ENCODE measurements at regions not wholly inside any gene's neighbourhood (a gene's known extent, or its start where the extent isn't known, plus 50 kb on each side); places are given as distances from the start of the nearest gene placed in this dataset.

GRCh38 chr5:32520972-32521371 lies 64.4 kb upstream of the SUB1 start:
- Histone ChIP-seq H3K27me3 (replicated peaks in 2 of 5; ENCODE audit: control insufficient read depth in 4 of 5, insufficient read depth in 5 of 5, low read length in 4 of 5) (no peaks in the 10 kb centered on the region), H3K4me3 (ENCODE audit: control insufficient read depth in 1 of 7, extremely low read depth in 1 of 7, insufficient read depth in 4 of 7, low read depth in 2 of 7, low read length in 6 of 7) (no peak overlapping the region), H3K4me1 (ENCODE audit: control extremely low read depth in 1 of 4, control insufficient read depth in 4 of 4, insufficient read depth in 4 of 4, low read length in 3 of 4) (no peaks in the 10 kb centered on the region), H3K36me3 (ENCODE audit: control insufficient read depth in 4 of 4, insufficient read depth in 4 of 4, low read length in 3 of 4) (no peaks in the 10 kb centered on the region), H3K9me3 (ENCODE audit: control extremely low read depth in 1 of 5, control insufficient read depth in 4 of 5, insufficient read depth in 2 of 5, low read depth in 1 of 5, low read length in 4 of 5) (peaks cover 0 to 2% (median 0%) of the 10 kb centered on the region in 5 experiments), H3K27ac (ENCODE audit: insufficient read depth in 1 of 2, low read depth in 1 of 2, low read length in 2 of 2, poor library complexity in 1 of 2, severe bottlenecking in 2 of 2) (no peak overlapping the region)
- ChIA-PET POLR2A (no interaction called here), CTCF (interaction anchor here (0.9 kb wide), 1 partner anchor 14 kb away, joined by 3 read pairs; no protein-coding TSS in a partner anchor)
- WGBS (ENCODE audit: insufficient coverage) = 100% methylated on average over 3 of the region's 4 CpGs
- DNase-seq = no peak

DNA sequence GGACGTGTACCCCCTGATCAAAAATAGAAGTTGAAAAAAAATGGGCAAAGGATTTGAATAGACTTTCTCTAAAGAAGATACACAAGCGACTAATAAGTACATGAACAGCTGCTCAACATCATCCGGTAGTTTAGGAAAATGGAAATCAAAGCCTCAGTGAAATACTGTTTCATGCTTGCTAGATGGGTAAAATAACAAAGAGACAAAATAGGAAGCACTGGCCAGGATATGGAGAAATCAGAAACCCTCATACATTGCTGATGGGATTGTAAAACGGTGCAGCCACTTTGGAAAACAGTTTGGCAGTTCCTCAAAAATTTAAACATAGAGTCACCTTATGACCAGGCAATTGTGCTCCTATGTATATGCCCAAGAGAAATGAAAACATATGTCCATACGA lies 65.0 kb upstream of the SUB1 start:
- POLR2A ChIA-PET = no interaction called here
- Histone ChIP-seq H3K9me3 (ENCODE audit: control extremely low read depth in 1 of 5, control insufficient read depth in 4 of 5, insufficient read depth in 2 of 5, low read depth in 1 of 5, low read length in 4 of 5) (peaks cover 0 to 2% (median 0%) of the 10 kb centered on the region in 5 experiments), H3K36me3 (ENCODE audit: control insufficient read depth in 4 of 4, insufficient read depth in 4 of 4, low read length in 3 of 4) (no peaks in the 10 kb centered on the region), H3K4me3 (ENCODE audit: control insufficient read depth in 1 of 7, extremely low read depth in 1 of 7, insufficient read depth in 4 of 7, low read depth in 2 of 7, low read length in 6 of 7) (no peak overlapping the region), H3K27me3 (replicated peaks in 2 of 5; ENCODE audit: control insufficient read depth in 4 of 5, insufficient read depth in 5 of 5, low read length in 4 of 5) (no peaks in the 10 kb centered on the region), H3K27ac (ENCODE audit: insufficient read depth in 1 of 2, low read depth in 1 of 2, low read length in 2 of 2, poor library complexity in 1 of 2, severe bottlenecking in 2 of 2) (no peak overlapping the region), H3K4me1 (ENCODE audit: control extremely low read depth in 1 of 4, control insufficient read depth in 4 of 4, insufficient read depth in 4 of 4, low read length in 3 of 4) (no peaks in the 10 kb centered on the region)
- no peak for DNase-seq
- 31% methylated on average over 4 of the region's 5 CpGs for WGBS (ENCODE audit: insufficient coverage)
- CTCF ChIA-PET = no interaction called here

- DNase-seq = no peak
- ChIA-PET POLR2A (no interaction called here), CTCF (no interaction called here)
Measured at GRCh38 chr5:32519508-32519907, 65.8 kb upstream of the SUB1 start.

DNA sequence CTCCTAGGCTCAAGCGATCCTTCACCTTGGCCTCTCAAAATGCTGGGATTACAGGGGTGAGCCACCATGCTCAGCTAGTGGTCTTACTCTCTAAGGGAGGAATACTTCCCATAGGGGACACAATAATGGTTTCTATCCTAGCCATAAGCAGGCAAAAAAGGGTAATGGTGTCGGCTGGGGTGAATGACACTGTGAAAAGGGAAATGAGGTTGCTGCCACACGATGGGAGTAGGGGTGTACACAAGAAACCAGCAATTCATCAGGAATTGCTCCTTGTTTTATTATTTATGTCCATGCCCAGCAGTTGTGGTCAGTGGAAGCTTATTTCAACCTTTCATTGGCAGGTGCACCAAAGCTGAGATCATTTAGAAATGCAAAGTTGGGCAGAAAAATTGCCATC lies 70.3 kb upstream of the ZFR start:
- no peaks in the 10 kb centered on the region for H3K27me3 ChIP-seq (replicated peaks in 2 of 5; ENCODE audit: control insufficient read depth in 4 of 5, insufficient read depth in 5 of 5, low read length in 4 of 5)
- peaks cover 0 to 2% (median 0%) of the 10 kb centered on the region in 5 experiments for H3K9me3 ChIP-seq (ENCODE audit: control extremely low read depth in 1 of 5, control insufficient read depth in 4 of 5, insufficient read depth in 2 of 5, low read depth in 1 of 5, low read length in 4 of 5)
- no peak overlapping the region for H3K27ac ChIP-seq (ENCODE audit: insufficient read depth in 1 of 2, low read depth in 1 of 2, low read length in 2 of 2, poor library complexity in 1 of 2, severe bottlenecking in 2 of 2)
- no peak for DNase-seq
- WGBS (ENCODE audit: insufficient coverage) = 50% methylated on average over 2 of the region's 3 CpGs
- H3K4me1 ChIP-seq (ENCODE audit: control extremely low read depth in 1 of 4, control insufficient read depth in 4 of 4, insufficient read depth in 4 of 4, low read length in 3 of 4) = no peaks in the 10 kb centered on the region
- H3K4me3 ChIP-seq (ENCODE audit: control insufficient read depth in 1 of 7, extremely low read depth in 1 of 7, insufficient read depth in 4 of 7, low read depth in 2 of 7, low read length in 6 of 7) = no peak overlapping the region
- ChIA-PET POLR2A (interaction anchor here (0.9 kb wide), 1 partner anchor 70 kb away, joined by 3 read pairs; the partner anchor contains the start of gene SUB1), CTCF (interaction anchor here (1.3 to 1.4 kb wide), 2 partner anchors 9 to 19 kb away, joined by 3 to 6 read pairs; no protein-coding TSS in a partner anchor)
- no peaks in the 10 kb centered on the region for H3K36me3 ChIP-seq (ENCODE audit: control insufficient read depth in 4 of 4, insufficient read depth in 4 of 4, low read length in 3 of 4)

More at GRCh38 chr5:32519508-32519907, 65.8 kb upstream of the SUB1 start:
- Histone ChIP-seq H3K27ac (ENCODE audit: insufficient read depth in 1 of 2, low read depth in 1 of 2, low read length in 2 of 2, poor library complexity in 1 of 2, severe bottlenecking in 2 of 2) (no peak overlapping the region), H3K9me3 (ENCODE audit: control extremely low read depth in 1 of 5, control insufficient read depth in 4 of 5, insufficient read depth in 2 of 5, low read depth in 1 of 5, low read length in 4 of 5) (peaks cover 0 to 2% (median 0%) of the 10 kb centered on the region in 5 experiments), H3K27me3 (replicated peaks in 2 of 5; ENCODE audit: control insufficient read depth in 4 of 5, insufficient read depth in 5 of 5, low read length in 4 of 5) (no peaks in the 10 kb centered on the region), H3K4me1 (ENCODE audit: control extremely low read depth in 1 of 4, control insufficient read depth in 4 of 4, insufficient read depth in 4 of 4, low read length in 3 of 4) (no peaks in the 10 kb centered on the region), H3K36me3 (ENCODE audit: control insufficient read depth in 4 of 4, insufficient read depth in 4 of 4, low read length in 3 of 4) (no peaks in the 10 kb centered on the region), H3K4me3 (ENCODE audit: control insufficient read depth in 1 of 7, extremely low read depth in 1 of 7, insufficient read depth in 4 of 7, low read depth in 2 of 7, low read length in 6 of 7) (no peak overlapping the region)
- WGBS (ENCODE audit: insufficient coverage) = no CpG with 5 or more reads among the region's 3 CpGs

DNA sequence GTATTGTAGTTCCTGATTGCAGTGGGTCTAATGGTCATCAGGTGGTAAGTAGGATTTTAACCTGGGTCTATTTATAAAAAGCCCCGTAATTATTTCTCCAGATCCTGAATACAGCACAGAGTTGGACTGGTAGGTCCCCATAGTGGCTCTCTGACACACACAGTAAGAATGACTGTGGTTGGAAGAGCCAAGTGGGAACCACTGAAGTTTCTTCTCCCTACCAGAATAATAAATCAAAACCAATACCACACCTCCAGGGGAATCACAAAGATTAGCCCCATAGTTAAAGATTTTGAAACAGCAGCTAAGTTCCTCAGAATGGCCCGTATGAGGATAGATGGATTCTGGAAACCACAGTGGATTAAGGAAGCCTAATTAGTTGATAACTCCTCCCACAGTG lies 68.4 kb upstream of the ZFR start:
- H3K9me3 ChIP-seq (ENCODE audit: control extremely low read depth in 1 of 5, control insufficient read depth in 4 of 5, insufficient read depth in 2 of 5, low read depth in 1 of 5, low read length in 4 of 5) = no peaks in the 10 kb centered on the region
- POLR2A ChIA-PET = no interaction called here
- WGBS (ENCODE audit: insufficient coverage) = no CpG with 5 or more reads among the region's 2 CpGs
- no peak overlapping the region for H3K4me3 ChIP-seq (ENCODE audit: control insufficient read depth in 1 of 7, extremely low read depth in 1 of 7, insufficient read depth in 4 of 7, low read depth in 2 of 7, low read length in 6 of 7)
- peaks cover 0 to 1% (median 0%) of the 10 kb centered on the region in 4 experiments for H3K4me1 ChIP-seq (ENCODE audit: control extremely low read depth in 1 of 4, control insufficient read depth in 4 of 4, insufficient read depth in 4 of 4, low read length in 3 of 4)
- H3K36me3 ChIP-seq (ENCODE audit: control insufficient read depth in 4 of 4, insufficient read depth in 4 of 4, low read length in 3 of 4) = no peaks in the 10 kb centered on the region
- no peaks in the 10 kb centered on the region for H3K27me3 ChIP-seq (replicated peaks in 2 of 5; ENCODE audit: control insufficient read depth in 4 of 5, insufficient read depth in 5 of 5, low read length in 4 of 5)
- no peak for DNase-seq
- CTCF ChIA-PET = interaction anchor here (0.5 to 1.3 kb wide), 2 partner anchors 16 to 21 kb away, joined by 3 to 5 read pairs; no protein-coding TSS in a partner anchor
- no peak overlapping the region for H3K27ac ChIP-seq (ENCODE audit: insufficient read depth in 1 of 2, low read depth in 1 of 2, low read length in 2 of 2, poor library complexity in 1 of 2, severe bottlenecking in 2 of 2)

DNA sequence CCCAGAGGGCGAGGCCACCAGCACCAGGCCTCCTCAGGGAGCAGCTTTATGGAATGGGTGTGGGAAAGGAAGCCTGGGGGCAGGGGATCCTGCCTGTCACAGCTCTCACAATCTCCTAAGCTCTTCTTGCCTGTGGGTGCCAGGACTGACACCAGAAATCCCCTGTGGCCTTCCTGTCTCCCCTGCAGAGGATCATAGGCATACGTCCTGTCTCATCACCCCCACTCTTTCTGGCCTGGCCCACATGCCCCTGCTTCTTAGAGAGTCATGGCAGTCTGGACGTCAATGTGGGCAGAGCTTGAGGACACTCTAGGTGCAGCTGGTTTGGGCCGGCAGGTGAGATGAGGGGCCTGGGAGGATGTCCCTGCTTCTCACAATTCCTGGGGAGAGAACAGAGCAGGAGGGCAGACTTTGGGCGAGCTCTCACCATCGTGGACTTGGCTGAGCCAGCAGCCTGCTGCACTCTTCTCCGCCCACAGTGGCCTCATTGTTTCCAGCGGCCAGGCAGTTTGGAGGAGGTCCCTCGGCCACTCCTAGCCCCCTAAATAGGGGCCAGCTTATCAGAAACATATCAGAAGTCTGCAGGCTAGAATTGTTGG lies 67.3 kb upstream of the ZFR start:
- WGBS (ENCODE audit: insufficient coverage) = 91% methylated on average over 5 of the region's 9 CpGs
- CTCF ChIA-PET = interaction anchor here (1.3 to 3.2 kb wide), 2 partner anchors 15 to 77 kb away, joined by 3 to 14 read pairs; no protein-coding TSS in a partner anchor
- no peak for DNase-seq
- Histone ChIP-seq H3K36me3 (ENCODE audit: control insufficient read depth in 4 of 4, insufficient read depth in 4 of 4, low read length in 3 of 4) (no peaks in the 10 kb centered on the region), H3K27me3 (replicated peaks in 2 of 5; ENCODE audit: control insufficient read depth in 4 of 5, insufficient read depth in 5 of 5, low read length in 4 of 5) (no peaks in the 10 kb centered on the region), H3K4me1 (ENCODE audit: control extremely low read depth in 1 of 4, control insufficient read depth in 4 of 4, insufficient read depth in 4 of 4, low read length in 3 of 4) (peaks cover 0 to 1% (median 0%) of the 10 kb centered on the region in 4 experiments), H3K27ac (ENCODE audit: insufficient read depth in 1 of 2, low read depth in 1 of 2, low read length in 2 of 2, poor library complexity in 1 of 2, severe bottlenecking in 2 of 2) (no peak overlapping the region), H3K9me3 (ENCODE audit: control extremely low read depth in 1 of 5, control insufficient read depth in 4 of 5, insufficient read depth in 2 of 5, low read depth in 1 of 5, low read length in 4 of 5) (no peaks in the 10 kb centered on the region), H3K4me3 (ENCODE audit: control insufficient read depth in 1 of 7, extremely low read depth in 1 of 7, insufficient read depth in 4 of 7, low read depth in 2 of 7, low read length in 6 of 7) (no peak overlapping the region)
- POLR2A ChIA-PET = interaction anchor here (0.5 kb wide), 1 partner anchor 736 kb away, joined by 4 read pairs; no protein-coding TSS in a partner anchor

GRCh38 chr5:32510860-32511259 lies 66.3 kb upstream of the ZFR start:
- DNase-seq = no peak
- H3K4me1 ChIP-seq (ENCODE audit: control extremely low read depth in 1 of 4, control insufficient read depth in 4 of 4, insufficient read depth in 4 of 4, low read length in 3 of 4) = peaks cover 7 to 9% (median 8%) of the 10 kb centered on the region in 4 experiments
- H3K9me3 ChIP-seq (ENCODE audit: control extremely low read depth in 1 of 5, control insufficient read depth in 4 of 5, insufficient read depth in 2 of 5, low read depth in 1 of 5, low read length in 4 of 5) = no peaks in the 10 kb centered on the region
- no peak overlapping the region for H3K27ac ChIP-seq (ENCODE audit: insufficient read depth in 1 of 2, low read depth in 1 of 2, low read length in 2 of 2, poor library complexity in 1 of 2, severe bottlenecking in 2 of 2)
- no peaks in the 10 kb centered on the region for H3K36me3 ChIP-seq (ENCODE audit: control insufficient read depth in 4 of 4, insufficient read depth in 4 of 4, low read length in 3 of 4)
- 0% methylated on average over 1 of the region's 1 CpG for WGBS (ENCODE audit: insufficient coverage)
- H3K4me3 ChIP-seq (ENCODE audit: control insufficient read depth in 1 of 7, extremely low read depth in 1 of 7, insufficient read depth in 4 of 7, low read depth in 2 of 7, low read length in 6 of 7) = no peak overlapping the region
- POLR2A ChIA-PET = no interaction called here
- H3K27me3 ChIP-seq (replicated peaks in 2 of 5; ENCODE audit: control insufficient read depth in 4 of 5, insufficient read depth in 5 of 5, low read length in 4 of 5) = no peaks in the 10 kb centered on the region
- CTCF ChIA-PET = interaction anchor here (3.2 kb wide), 1 partner anchor 78 kb away, joined by 14 read pairs; no protein-coding TSS in a partner anchor
